ENCODE measurements at regions not wholly inside any gene's neighbourhood (a gene's known extent, or its start where the extent isn't known, plus 50 kb on each side); places are given as distances from the start of the nearest gene placed in this dataset.

- H3K36me3 ChIP-seq (ENCODE audit: low read depth, low read length) = no peaks in the 10 kb centered on the region
- no peak overlapping the region for H3K4me3 ChIP-seq (ENCODE audit: low read length)
- H4K20me1 ChIP-seq (ENCODE audit: low read length) = no peaks in the 10 kb centered on the region
- H3K9me2 ChIP-seq (replicated peaks; ENCODE audit: low read length) = no peaks in the 10 kb centered on the region
- intact Hi-C loops (cut with micrococcal nuclease) = no loop called here
- H3K27ac ChIP-seq (ENCODE audit: low read length) = no peak overlapping the region
- BruUV-seq (replicated peaks) = no TSS peak
- no peaks in the 10 kb centered on the region for H3K9me3 ChIP-seq (ENCODE audit: low read length)
- H2AFZ ChIP-seq (ENCODE audit: low read length) = no peak overlapping the region
- ATAC-seq (no peak), DNase-seq (no peak)
- ChIA-PET POLR2A (ENCODE audit: unreplicated experiment) (no interaction called here), CTCF (no interaction called here)
- H3K79me2 ChIP-seq (ENCODE audit: low read length) = no peaks in the 10 kb centered on the region
- H3K27me3 ChIP-seq (ENCODE audit: low read length) = peaks cover 10% of the 10 kb centered on the region
- no peaks in the 10 kb centered on the region for H3F3A ChIP-seq (ENCODE audit: low read length, unreplicated experiment)
- no peak for TF ChIP-seq CTCF (conservative IDR thresholded peaks at IDR 0.05; ENCODE audit: low read depth, low read length)
- TF ChIP-seq EZH2phosphoT487 (IDR thresholded peaks at IDR 0.05; ENCODE audit: borderline replicate concordance, low read length) = no peak
- TF ChIP-seq EZH2 (IDR thresholded peaks at IDR 0.05; ENCODE audit: low read length, unreplicated experiment) = no peak
- H3K4me1 ChIP-seq (ENCODE audit: insufficient read depth, low read length) = no peaks in the 10 kb centered on the region
- H3K9ac ChIP-seq (ENCODE audit: low read length) = no peak overlapping the region
- no peak overlapping the region for H3K4me2 ChIP-seq (ENCODE audit: low read length)
Observed at GRCh38 chr13:22030321-22030720, 359.4 kb downstream of the FGF9 start.

GRCh38 chr13:22031702-22032286 lies 360.9 kb downstream of the FGF9 start:
- H3K4me2 ChIP-seq (ENCODE audit: low read length) = no peak overlapping the region
- no peak overlapping the region for H3K27ac ChIP-seq (ENCODE audit: low read length)
- no peak overlapping the region for H2AFZ ChIP-seq (ENCODE audit: low read length)
- no peaks in the 10 kb centered on the region for H3K79me2 ChIP-seq (ENCODE audit: low read length)
- no peaks in the 10 kb centered on the region for H3F3A ChIP-seq (ENCODE audit: low read length, unreplicated experiment)
- CTCF ChIA-PET = no interaction called here
- H3K36me3 ChIP-seq (ENCODE audit: low read depth, low read length) = no peaks in the 10 kb centered on the region
- intact Hi-C loops (cut with micrococcal nuclease) = no loop called here
- no TSS peak for BruUV-seq (replicated peaks)
- no peaks in the 10 kb centered on the region for H3K4me1 ChIP-seq (ENCODE audit: insufficient read depth, low read length)
- POLR2A ChIA-PET (ENCODE audit: unreplicated experiment) = no interaction called here
- H3K9ac ChIP-seq (ENCODE audit: low read length) = no peak overlapping the region
- H3K27me3 ChIP-seq (ENCODE audit: low read length) = peaks cover 10% of the 10 kb centered on the region
- H3K9me3 ChIP-seq (ENCODE audit: low read length) = no peaks in the 10 kb centered on the region
- H3K9me2 ChIP-seq (replicated peaks; ENCODE audit: low read length) = no peaks in the 10 kb centered on the region
- no peak for ATAC-seq
- no peaks in the 10 kb centered on the region for H4K20me1 ChIP-seq (ENCODE audit: low read length)
- TF ChIP-seq CTCF (conservative IDR thresholded peaks at IDR 0.05; ENCODE audit: low read depth, low read length) (no peak), EZH2 (IDR thresholded peaks at IDR 0.05; ENCODE audit: low read length, unreplicated experiment) (no peak), EZH2phosphoT487 (IDR thresholded peaks at IDR 0.05; ENCODE audit: borderline replicate concordance, low read length) (no peak)
- H3K4me3 ChIP-seq (ENCODE audit: low read length) = no peak overlapping the region
- DNase-seq = no peak

GRCh38 chr13:22032905-22033304 lies 362.0 kb downstream of the FGF9 start:
- POLR2A ChIA-PET (ENCODE audit: unreplicated experiment) = no interaction called here
- CTCF ChIA-PET = no interaction called here
- no peaks in the 10 kb centered on the region for H3K79me2 ChIP-seq (ENCODE audit: low read length)

More at GRCh38 chr13:22032905-22033304, 362.0 kb downstream of the FGF9 start:
- H3K27ac ChIP-seq (ENCODE audit: low read length) = no peak overlapping the region
- no peak overlapping the region for H3K9ac ChIP-seq (ENCODE audit: low read length)
- intact Hi-C loops (cut with micrococcal nuclease) = no loop called here
- no peak for ATAC-seq
- H3K27me3 ChIP-seq (ENCODE audit: low read length) = peaks cover 10% of the 10 kb centered on the region
- no peaks in the 10 kb centered on the region for H3K9me3 ChIP-seq (ENCODE audit: low read length)
- no peaks in the 10 kb centered on the region for H3K9me2 ChIP-seq (replicated peaks; ENCODE audit: low read length)
- no peak overlapping the region for H3K4me2 ChIP-seq (ENCODE audit: low read length)
- no peaks in the 10 kb centered on the region for H3K4me1 ChIP-seq (ENCODE audit: insufficient read depth, low read length)
- no peaks in the 10 kb centered on the region for H4K20me1 ChIP-seq (ENCODE audit: low read length)
- no peaks in the 10 kb centered on the region for H3F3A ChIP-seq (ENCODE audit: low read length, unreplicated experiment)
- no peak for TF ChIP-seq CTCF (conservative IDR thresholded peaks at IDR 0.05; ENCODE audit: low read depth, low read length)
- no peak for TF ChIP-seq EZH2 (IDR thresholded peaks at IDR 0.05; ENCODE audit: low read length, unreplicated experiment)
- TF ChIP-seq EZH2phosphoT487 (IDR thresholded peaks at IDR 0.05; ENCODE audit: borderline replicate concordance, low read length) = no peak
- BruUV-seq (replicated peaks) = no TSS peak
- H2AFZ ChIP-seq (ENCODE audit: low read length) = no peak overlapping the region
- no peak for DNase-seq
- H3K36me3 ChIP-seq (ENCODE audit: low read depth, low read length) = no peaks in the 10 kb centered on the region
- no peak overlapping the region for H3K4me3 ChIP-seq (ENCODE audit: low read length)
